HG02588 (cell line): ENCODE measurements at regions not wholly inside any gene's neighbourhood (a gene's known extent, or its start where the extent isn't known, plus 50 kb on each side); places are given as distances from the start of the nearest gene placed in this dataset.
"Not testable (repeated sequence)": the region's sequence is repeated elsewhere in the genome, so short reads cannot be mapped to it uniquely, and the experiment has no call there.

Experiments
- ATAC-seq: cut with Tn5 transposase; IDR thresholded peaks from one replicate; pipeline ENCODE4 v1.9.1; 2021; ENCODE audit warnings: mild to moderate bottlenecking, moderate library complexity; ENCODE audit not compliant: unreplicated experiment

DNA sequence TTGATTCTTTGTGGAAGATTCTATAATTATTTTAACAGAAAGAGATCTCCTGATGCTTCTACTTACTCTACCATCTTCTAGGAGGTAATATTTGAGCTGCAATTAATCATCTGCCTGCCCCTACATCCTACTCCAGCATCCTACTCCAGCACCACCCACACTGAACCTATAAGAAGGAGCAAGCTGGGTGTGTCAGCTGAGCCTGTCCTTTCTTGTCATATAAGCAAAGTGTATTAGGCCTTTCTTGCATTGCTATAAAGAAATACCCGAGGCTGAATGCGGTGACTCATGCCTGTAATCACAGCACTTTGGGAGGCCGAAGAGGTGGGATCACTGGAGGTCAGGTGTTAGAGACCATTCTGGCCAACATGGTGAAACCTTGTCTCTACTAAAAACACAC is 84.2 kb upstream of the ARG1 start:
- no peak for ATAC-seq

- no peak for ATAC-seq
Observed at GRCh38 chr6:131490441-131490840, 82.6 kb upstream of the ARG1 start.

GRCh38 chr6:131492932-131493573 is 80.0 kb upstream of the ARG1 start:
- no peak for ATAC-seq

- not testable (repeated sequence) for ATAC-seq
Observed at GRCh38 chr6:131504387-131504786, 68.6 kb upstream of the ARG1 start.

DNA sequence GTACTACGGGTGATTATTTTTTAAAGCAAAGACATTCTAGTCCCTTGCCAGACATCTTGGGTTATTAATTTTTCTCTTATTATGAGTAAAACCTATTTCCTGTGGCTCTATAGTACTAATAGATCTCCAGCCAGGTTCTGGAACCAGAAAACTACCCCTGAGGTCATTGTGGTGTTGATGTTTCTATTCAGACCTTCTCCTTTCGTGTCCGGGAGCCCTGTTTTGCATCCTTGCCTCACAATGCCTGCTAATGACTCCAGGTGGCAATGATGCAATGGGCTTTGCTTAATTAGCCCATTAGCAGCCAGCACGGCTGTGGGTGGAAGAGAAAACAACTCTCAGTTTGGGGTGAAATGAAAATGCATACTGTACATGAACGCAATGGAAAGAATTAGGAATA is 62.9 kb upstream of the ARG1 start:
- ATAC-seq = no peak

GRCh38 chr6:131510591-131510990 is 62.4 kb upstream of the ARG1 start:
- no peak for ATAC-seq

DNA sequence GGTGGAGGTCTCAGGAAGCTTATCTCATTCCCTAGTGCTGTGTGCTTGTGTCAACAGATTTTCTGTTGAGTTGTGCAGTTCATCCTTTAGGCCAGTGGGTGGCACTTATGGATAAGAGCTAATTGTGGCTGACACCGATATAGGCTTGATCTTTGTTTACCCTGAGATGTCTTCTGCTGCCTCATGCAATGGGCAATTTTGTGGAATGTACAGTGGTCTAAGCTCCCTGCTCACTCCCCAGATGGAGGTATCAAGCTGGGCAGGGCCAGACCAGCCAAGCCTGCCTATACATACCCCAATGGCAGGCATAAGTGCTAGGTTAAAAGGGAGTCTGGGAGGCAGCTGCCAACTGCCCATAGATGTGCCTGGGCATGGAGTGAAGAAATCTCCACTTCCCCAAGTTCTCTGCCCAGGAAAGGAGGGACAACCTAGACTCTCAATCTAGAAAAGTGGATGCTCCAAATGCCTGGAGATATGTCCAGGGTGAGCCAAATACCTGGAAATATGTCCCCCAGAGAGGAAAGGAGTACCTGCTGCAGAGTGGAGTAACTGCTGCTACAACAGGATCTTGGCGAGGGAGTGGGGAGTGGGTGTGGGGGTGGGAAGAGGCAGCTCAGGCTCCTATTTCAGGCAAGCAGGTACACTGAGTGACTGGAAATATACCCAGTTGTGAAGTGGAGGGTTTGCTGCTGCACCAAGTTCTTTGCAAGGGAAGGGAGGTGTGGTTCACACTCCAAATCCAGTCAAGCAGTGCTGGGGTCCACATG is 53.2 kb upstream of the ARG1 start:
- peak; percentile 96 for ATAC-seq
